ENCODE measurements at regions not wholly inside any gene's neighbourhood (a gene's known extent, or its start where the extent isn't known, plus 50 kb on each side); places are given as distances from the start of the nearest gene placed in this dataset.
"Not testable (repeated sequence)": the region's sequence is repeated elsewhere in the genome, so short reads cannot be mapped to it uniquely, and the experiment has no call there.

- no peaks in the 10 kb centered on the region for H3K9me3 ChIP-seq
- H3K4me1 ChIP-seq = no peaks in the 10 kb centered on the region
- DNase-seq (ENCODE audit: low spot score in 2 of 2) = no peak
- no peak overlapping the region for H3K4me3 ChIP-seq
- no peak overlapping the region for H3K27ac ChIP-seq
- H3K36me3 ChIP-seq = no peaks in the 10 kb centered on the region
- WGBS, 2 donors = 92 to 93% methylated on average over 3 of the region's 3 CpGs
- no peak for TF ChIP-seq POLR2A (IDR thresholded peaks at IDR 0.05)
- no peak for TF ChIP-seq EP300 (IDR thresholded peaks at IDR 0.05)
- no peak for TF ChIP-seq CTCF (IDR thresholded peaks at IDR 0.05)
- no peaks in the 10 kb centered on the region for H3K27me3 ChIP-seq
Observed at GRCh38 chr13:68719815-68720214, 1387.8 kb upstream of the ATXN8OS start.

- H3K27ac ChIP-seq = no peak overlapping the region
- H3K36me3 ChIP-seq = no peaks in the 10 kb centered on the region
- H3K27me3 ChIP-seq = no peaks in the 10 kb centered on the region
- no peaks in the 10 kb centered on the region for H3K9me3 ChIP-seq
- TF ChIP-seq POLR2A (IDR thresholded peaks at IDR 0.05) (no peak), EP300 (IDR thresholded peaks at IDR 0.05) (no peak), CTCF (IDR thresholded peaks at IDR 0.05) (no peak)
- WGBS, 2 donors = 27 to 42% methylated on average over 2 of the region's 2 CpGs
- H3K4me1 ChIP-seq = no peaks in the 10 kb centered on the region
- no peak for DNase-seq (ENCODE audit: low spot score in 2 of 2)
- H3K4me3 ChIP-seq = no peak overlapping the region
Observed at GRCh38 chr13:68715651-68716050, 1392.0 kb upstream of the ATXN8OS start.

- WGBS, 2 donors = 23 to 25% methylated on average over 2 of the region's 2 CpGs
- H3K36me3 ChIP-seq = no peaks in the 10 kb centered on the region
- no peak for TF ChIP-seq EP300 (IDR thresholded peaks at IDR 0.05)
- no peak for TF ChIP-seq CTCF (IDR thresholded peaks at IDR 0.05)
- TF ChIP-seq POLR2A (IDR thresholded peaks at IDR 0.05) = no peak
Observed at GRCh38 chr13:68714292-68714691, 1393.3 kb upstream of the ATXN8OS start.

DNA sequence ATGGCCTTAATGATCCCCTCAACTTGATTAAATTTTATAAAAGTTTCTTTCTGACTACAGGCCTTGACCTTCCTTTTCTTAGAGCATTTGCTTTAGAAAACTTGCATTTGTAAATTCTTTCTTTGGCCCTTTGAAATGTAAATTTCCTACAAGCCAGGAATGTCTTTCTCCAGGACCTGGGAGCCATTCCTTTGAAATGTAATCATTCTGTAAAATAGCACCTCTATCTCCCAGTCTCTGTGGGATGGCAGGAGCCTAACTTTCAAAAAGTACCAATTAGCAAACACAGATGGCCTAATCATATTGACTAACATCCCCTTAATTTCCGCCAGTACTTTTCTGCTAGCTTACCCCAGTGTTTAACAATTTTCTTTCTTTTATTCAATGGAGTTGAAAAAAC lies 1394.2 kb upstream of the ATXN8OS start:
- WGBS, 2 donors = 89 to 93% methylated on average over 1 of the region's 1 CpG
- H3K9me3 ChIP-seq = no peaks in the 10 kb centered on the region
- no peaks in the 10 kb centered on the region for H3K27me3 ChIP-seq
- TF ChIP-seq POLR2A (IDR thresholded peaks at IDR 0.05) (no peak), CTCF (IDR thresholded peaks at IDR 0.05) (no peak), EP300 (IDR thresholded peaks at IDR 0.05) (no peak)
- no peaks in the 10 kb centered on the region for H3K36me3 ChIP-seq
- H3K4me3 ChIP-seq = no peak overlapping the region
- H3K27ac ChIP-seq = no peak overlapping the region
- no peaks in the 10 kb centered on the region for H3K4me1 ChIP-seq
- DNase-seq (ENCODE audit: low spot score in 2 of 2) = no peak

More at GRCh38 chr13:68714292-68714691, 1393.3 kb upstream of the ATXN8OS start:
- H3K4me3 ChIP-seq = no peak overlapping the region
- H3K9me3 ChIP-seq = no peaks in the 10 kb centered on the region
- H3K27me3 ChIP-seq = no peaks in the 10 kb centered on the region
- no peaks in the 10 kb centered on the region for H3K4me1 ChIP-seq
- no peak for DNase-seq (ENCODE audit: low spot score in 2 of 2)
- H3K27ac ChIP-seq = no peak overlapping the region

DNA sequence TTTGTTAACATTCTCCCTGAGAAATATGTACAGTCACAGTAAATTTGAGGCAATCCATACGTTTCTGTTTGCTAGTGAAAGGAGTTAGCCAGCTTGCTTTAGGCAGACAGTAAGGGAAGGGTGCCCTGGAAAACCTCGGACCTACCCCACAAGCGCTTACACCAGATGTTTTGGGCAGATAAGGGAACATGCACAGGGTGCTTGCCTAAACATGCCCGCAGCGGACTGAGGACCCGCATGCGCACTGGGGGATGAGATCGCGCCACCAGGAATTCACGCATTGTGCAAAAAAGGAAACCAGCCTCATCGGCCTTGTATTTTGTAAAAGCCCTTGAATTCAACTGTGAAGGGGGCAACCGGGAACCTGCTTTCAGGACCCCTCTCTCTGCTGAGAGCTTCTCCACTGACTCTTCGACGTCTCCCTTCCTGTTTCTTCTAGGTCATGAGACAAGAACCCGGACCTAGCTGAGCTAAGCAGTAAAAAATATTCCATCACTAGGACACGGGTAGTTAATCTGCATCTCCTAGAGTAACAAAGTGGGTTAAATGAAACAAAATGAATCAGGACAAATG lies 1399.2 kb upstream of the ATXN8OS start:
- TF ChIP-seq EP300 (IDR thresholded peaks at IDR 0.05) = no peak
- no peak for TF ChIP-seq POLR2A (IDR thresholded peaks at IDR 0.05)
- no peak for TF ChIP-seq CTCF (IDR thresholded peaks at IDR 0.05)
- 89 to 91% methylated on average over 16 of the region's 16 CpGs for WGBS, 2 donors

GRCh38 chr13:68706044-68706443 lies 1401.6 kb upstream of the ATXN8OS start:
- not testable (repeated sequence) for H3K36me3 ChIP-seq; H3K4me1 ChIP-seq; DNase-seq (ENCODE audit: low spot score in 2 of 2); H3K27me3 ChIP-seq; H3K4me3 ChIP-seq; H3K27ac ChIP-seq; H3K9me3 ChIP-seq

More for the DNA sequence above, 1399.2 kb upstream of the ATXN8OS start:
- no peak for DNase-seq (ENCODE audit: low spot score in 2 of 2)
- Histone ChIP-seq H3K27ac (no peak overlapping the region), H3K4me3 (no peak overlapping the region), H3K9me3 (peaks cover 0 to 8% (median 0%) of the 10 kb centered on the region in 4 donors), H3K4me1 (no peaks in the 10 kb centered on the region), H3K27me3 (no peaks in the 10 kb centered on the region), H3K36me3 (no peaks in the 10 kb centered on the region)
